ENCODE measurements at regions not wholly inside any gene's neighbourhood (a gene's known extent, or its start where the extent isn't known, plus 50 kb on each side); places are given as distances from the start of the nearest gene placed in this dataset.

DNA sequence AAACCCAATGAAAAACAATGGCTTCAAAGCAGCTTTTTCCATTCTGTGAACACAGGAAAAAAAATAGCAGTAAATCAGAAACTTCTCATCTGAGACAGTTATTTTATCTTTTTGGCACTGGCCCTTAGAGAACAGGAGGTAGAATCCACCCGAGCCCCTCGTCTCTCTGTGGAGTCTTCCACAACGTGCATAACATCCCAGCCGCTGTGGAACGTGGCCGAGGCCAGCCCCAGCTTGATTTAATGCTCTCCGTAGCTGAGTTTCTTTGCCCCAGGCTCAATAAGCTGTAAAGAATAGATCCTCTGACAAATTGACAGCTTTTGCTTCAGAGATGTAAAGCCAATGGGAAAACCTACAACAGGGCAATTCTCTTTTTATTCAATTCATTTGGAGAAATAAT is 107.9 kb upstream of the DAP start:
- CTCF ChIA-PET, result interaction anchor here (1.2 kb wide), 1 partner anchor 12 kb away, joined by 5 read pairs; no protein-coding TSS in a partner anchor
- Histone ChIP-seq H3K36me3 (ENCODE audit: control insufficient read depth in 2 of 2, extremely low read depth in 1 of 2, insufficient read depth in 2 of 2, low read length in 2 of 2) (no peaks in the 10 kb centered on the region), H3K27ac (ENCODE audit: insufficient read depth, low read depth, low read length) (no peak overlapping the region), H3K79me2 (ENCODE audit: control insufficient read depth, insufficient read depth, low read length) (no peaks in the 10 kb centered on the region), H3K4me1 (ENCODE audit: control insufficient read depth, extremely low read depth, insufficient read depth, low read length) (no peaks in the 10 kb centered on the region), H3K4me2 (ENCODE audit: insufficient read depth, low read length) (no peak overlapping the region), H3K9me1 (replicated peaks; ENCODE audit: control insufficient read depth, extremely low read depth, insufficient read depth, low read length) (no peaks in the 10 kb centered on the region), H3K4me3 (replicated peaks in 1 of 3; ENCODE audit: insufficient read depth in 1 of 3, low read depth in 1 of 3, low read length in 3 of 3) (no peak overlapping the region), H3K9ac (replicated peaks; ENCODE audit: extremely low read depth, insufficient read depth, low read length) (no peak overlapping the region), H4K20me1 (replicated peaks; ENCODE audit: control insufficient read depth, extremely low read depth, insufficient read depth, low read length) (no peaks in the 10 kb centered on the region), H3K27me3 (ENCODE audit: control insufficient read depth in 2 of 2, insufficient read depth in 2 of 2, low read length in 2 of 2) (peaks cover 3 to 5% of the 10 kb centered on the region in 2 experiments), H2AFZ (ENCODE audit: low read depth, low read length) (no peak overlapping the region), H3K9me3 (replicated peaks; ENCODE audit: control insufficient read depth, insufficient read depth, low read length) (no peaks in the 10 kb centered on the region)
- DNase-seq (ENCODE audit: low read depth, low spot score), result no peak
- POLR2A ChIA-PET, result no interaction called here
- TF ChIP-seq, protein P1, sequence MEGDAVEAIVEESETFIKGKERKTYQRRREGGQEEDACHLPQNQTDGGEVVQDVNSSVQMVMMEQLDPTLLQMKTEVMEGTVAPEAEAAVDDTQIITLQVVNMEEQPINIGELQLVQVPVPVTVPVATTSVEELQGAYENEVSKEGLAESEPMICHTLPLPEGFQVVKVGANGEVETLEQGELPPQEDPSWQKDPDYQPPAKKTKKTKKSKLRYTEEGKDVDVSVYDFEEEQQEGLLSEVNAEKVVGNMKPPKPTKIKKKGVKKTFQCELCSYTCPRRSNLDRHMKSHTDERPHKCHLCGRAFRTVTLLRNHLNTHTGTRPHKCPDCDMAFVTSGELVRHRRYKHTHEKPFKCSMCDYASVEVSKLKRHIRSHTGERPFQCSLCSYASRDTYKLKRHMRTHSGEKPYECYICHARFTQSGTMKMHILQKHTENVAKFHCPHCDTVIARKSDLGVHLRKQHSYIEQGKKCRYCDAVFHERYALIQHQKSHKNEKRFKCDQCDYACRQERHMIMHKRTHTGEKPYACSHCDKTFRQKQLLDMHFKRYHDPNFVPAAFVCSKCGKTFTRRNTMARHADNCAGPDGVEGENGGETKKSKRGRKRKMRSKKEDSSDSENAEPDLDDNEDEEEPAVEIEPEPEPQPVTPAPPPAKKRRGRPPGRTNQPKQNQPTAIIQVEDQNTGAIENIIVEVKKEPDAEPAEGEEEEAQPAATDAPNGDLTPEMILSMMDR (IDR thresholded peaks at IDR 0.05; ENCODE audit: extremely low read depth in 1 of 2, insufficient read depth in 1 of 2, low read depth in 1 of 2, low read length in 2 of 2), result no peak
- TF ChIP-seq JUN (IDR thresholded peaks at IDR 0.05; ENCODE audit: borderline replicate concordance, insufficient read depth, insufficient read length, low read depth) (no peak), POLR2AphosphoS5 (IDR thresholded peaks at IDR 0.05; ENCODE audit: insufficient read depth, low read depth, low read length) (no peak), FOS (IDR thresholded peaks at IDR 0.05; ENCODE audit: borderline replicate concordance, insufficient read depth, low read length) (no peak), EZH2 (IDR thresholded peaks at IDR 0.05; ENCODE audit: borderline replicate concordance, low read depth, low read length, severe bottlenecking) (no peak), GATA2 (IDR thresholded peaks at IDR 0.05; ENCODE audit: insufficient read depth, insufficient read length, low read depth, low read length) (no peak), POLR2A (IDR thresholded peaks at IDR 0.05; ENCODE audit: low read depth, low read length) (no peak), MYC (IDR thresholded peaks at IDR 0.05; ENCODE audit: low read depth, low read length) (no peak)
- TF ChIP-seq, protein P2, sequence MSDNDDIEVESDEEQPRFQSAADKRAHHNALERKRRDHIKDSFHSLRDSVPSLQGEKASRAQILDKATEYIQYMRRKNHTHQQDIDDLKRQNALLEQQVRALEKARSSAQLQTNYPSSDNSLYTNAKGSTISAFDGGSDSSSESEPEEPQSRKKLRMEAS (IDR thresholded peaks at IDR 0.05; ENCODE audit: insufficient read depth, insufficient read length), result no peak
- no peak for FAIRE-seq
- dilution Hi-C loops (cut with MboI; ENCODE audit: extremely low pct_ligation_motif_present, low sequenced_read_pairs) (no loop called here), intact Hi-C loops (cut with micrococcal nuclease) (no loop called here)
- no TSS peak for BruUV-seq (replicated peaks)

Data from endothelial cell of umbilical vein (primary cell).